HG03439 (cell line): ENCODE measurements at regions not wholly inside any gene's neighbourhood (a gene's known extent, or its start where the extent isn't known, plus 50 kb on each side); places are given as distances from the start of the nearest gene placed in this dataset.
"Not testable (repeated sequence)": the region's sequence is repeated elsewhere in the genome, so short reads cannot be mapped to it uniquely, and the experiment has no call there.

Experiments used
- ATAC-seq: cut with Tn5 transposase; IDR thresholded peaks from one replicate; pipeline ENCODE4 v1.9.1; 2021; ENCODE audit warnings: mild to moderate bottlenecking, moderate library complexity; ENCODE audit not compliant: unreplicated experiment

- no peak for ATAC-seq
These were observed 628.0 kb downstream of the ZEB2 start for GRCh38 chr2:143891879-143892308.

GRCh38 chr2:143890798-143891197, 629.1 kb downstream of the ZEB2 start:
- no peak for ATAC-seq

GRCh38 chr2:143889216-143889615, 630.7 kb downstream of the ZEB2 start:
- no peak for ATAC-seq

GRCh38 chr2:143885461-143885860, 634.5 kb downstream of the ZEB2 start:
- ATAC-seq: no peak

GRCh38 chr2:143881246-143881645, 638.7 kb downstream of the ZEB2 start:
- no peak for ATAC-seq

- ATAC-seq: no peak
These were observed 641.9 kb downstream of the ZEB2 start for GRCh38 chr2:143877876-143878530.

- no peak for ATAC-seq
These were observed 642.9 kb downstream of the ZEB2 start for GRCh38 chr2:143877056-143877455.

- no peak for ATAC-seq
These were observed 644.4 kb downstream of the ZEB2 start for GRCh38 chr2:143875295-143876233.

GRCh38 chr2:143873886-143874285, 646.0 kb downstream of the ZEB2 start:
- ATAC-seq: no peak

GRCh38 chr2:143870696-143871095, 649.2 kb downstream of the ZEB2 start:
- no peak for ATAC-seq

- ATAC-seq: no peak
These were observed 662.9 kb downstream of the ZEB2 start for GRCh38 chr2:143856978-143857377.

- ATAC-seq: no peak
These were observed 667.2 kb downstream of the ZEB2 start for GRCh38 chr2:143852759-143853158.

- no peak for ATAC-seq
These were observed 669.8 kb downstream of the ZEB2 start for GRCh38 chr2:143850084-143850483.

- ATAC-seq: no peak
These were observed 672.7 kb downstream of the ZEB2 start for GRCh38 chr2:143847257-143847656.

- no peak for ATAC-seq
These were observed 674.9 kb downstream of the ZEB2 start for GRCh38 chr2:143844986-143845385.

- no peak for ATAC-seq
These were observed 676.2 kb downstream of the ZEB2 start for GRCh38 chr2:143843686-143844085.

- no peak for ATAC-seq
These were observed 677.1 kb downstream of the ZEB2 start for GRCh38 chr2:143842836-143843235.

- no peak for ATAC-seq
These were observed 678.0 kb downstream of the ZEB2 start for GRCh38 chr2:143841935-143842334.

- no peak for ATAC-seq
These were observed 679.3 kb downstream of the ZEB2 start for GRCh38 chr2:143840601-143841000.

GRCh38 chr2:143840194-143840593, 679.7 kb downstream of the ZEB2 start:
- no peak for ATAC-seq

- no peak for ATAC-seq
These were observed 680.5 kb downstream of the ZEB2 start for GRCh38 chr2:143839456-143839855.

- not testable (repeated sequence) for ATAC-seq
These were observed 682.9 kb downstream of the ZEB2 start for GRCh38 chr2:143837055-143837454.
